ENCODE measurements at regions not wholly inside any gene's neighbourhood (a gene's known extent, or its start where the extent isn't known, plus 50 kb on each side); places are given as distances from the start of the nearest gene placed in this dataset.

- DNase-seq: no peak
- POLR2A ChIA-PET: no interaction called here
- Mint-ChIP-seq H3K9me3 (peaks cover 5% of the 10 kb centered on the region), H3K27ac (no peak overlapping the region), H3K4me3 (no peak overlapping the region), H3K27me3 (peaks cover 6% of the 10 kb centered on the region), H3K36me3 (no peaks in the 10 kb centered on the region), H3K4me1 (ENCODE audit: low read depth) (no peaks in the 10 kb centered on the region)
- intact Hi-C loops (cut with micrococcal nuclease): no loop called here
- CTCF ChIA-PET: no interaction called here
Measured at GRCh38 chr4:17218786-17219185, 293.1 kb downstream of the QDPR start.

- H3K4me1 Mint-ChIP-seq (ENCODE audit: low read depth): no peaks in the 10 kb centered on the region
- peaks cover 12% of the 10 kb centered on the region for H3K9me3 Mint-ChIP-seq
Measured at GRCh38 chr4:17206829-17207801, 304.8 kb downstream of the QDPR start.

GRCh38 chr4:17204908-17205307 lies 306.5 kb upstream of the LDB2 start:
- ChIA-PET CTCF (no interaction called here), POLR2A (no interaction called here)
- intact Hi-C loops (cut with micrococcal nuclease): no loop called here
- DNase-seq: no peak
- Mint-ChIP-seq H3K36me3 (no peaks in the 10 kb centered on the region), H3K4me1 (ENCODE audit: low read depth) (no peaks in the 10 kb centered on the region), H3K27me3 (peaks cover 22% of the 10 kb centered on the region), H3K4me3 (no peak overlapping the region), H3K27ac (no peak overlapping the region), H3K9me3 (peaks cover 12% of the 10 kb centered on the region)

More at GRCh38 chr4:17206829-17207801, 304.8 kb downstream of the QDPR start:
- Mint-ChIP-seq H3K36me3 (no peaks in the 10 kb centered on the region), H3K27me3 (peaks cover 17% of the 10 kb centered on the region), H3K27ac (no peak overlapping the region), H3K4me3 (no peak overlapping the region)
- ChIA-PET CTCF (no interaction called here), POLR2A (no interaction called here)
- DNase-seq: no peak
- intact Hi-C loops (cut with micrococcal nuclease): no loop called here

GRCh38 chr4:17203797-17204196 lies 305.4 kb upstream of the LDB2 start:
- peaks cover 22% of the 10 kb centered on the region for H3K27me3 Mint-ChIP-seq
- peaks cover 12% of the 10 kb centered on the region for H3K9me3 Mint-ChIP-seq
- intact Hi-C loops (cut with micrococcal nuclease): no loop called here
- DNase-seq: no peak
- no peaks in the 10 kb centered on the region for H3K4me1 Mint-ChIP-seq (ENCODE audit: low read depth)
- ChIA-PET CTCF (no interaction called here), POLR2A (no interaction called here)
- H3K27ac Mint-ChIP-seq: no peak overlapping the region
- H3K36me3 Mint-ChIP-seq: no peaks in the 10 kb centered on the region
- H3K4me3 Mint-ChIP-seq: no peak overlapping the region

- Mint-ChIP-seq H3K9me3 (no peaks in the 10 kb centered on the region), H3K4me3 (no peak overlapping the region), H3K36me3 (no peaks in the 10 kb centered on the region), H3K4me1 (ENCODE audit: low read depth) (no peaks in the 10 kb centered on the region), H3K27ac (no peak overlapping the region), H3K27me3 (peaks cover 5% of the 10 kb centered on the region)
- ChIA-PET CTCF (no interaction called here), POLR2A (no interaction called here)
- no peak for DNase-seq
- intact Hi-C loops (cut with micrococcal nuclease): no loop called here
Measured at GRCh38 chr4:17197070-17197469, 298.6 kb upstream of the LDB2 start.

GRCh38 chr4:17195461-17196275 lies 297.2 kb upstream of the LDB2 start:
- no peak for DNase-seq
- H3K36me3 Mint-ChIP-seq: no peaks in the 10 kb centered on the region
- H3K4me1 Mint-ChIP-seq (ENCODE audit: low read depth): no peaks in the 10 kb centered on the region
- no peak overlapping the region for H3K4me3 Mint-ChIP-seq
- ChIA-PET POLR2A (no interaction called here), CTCF (no interaction called here)
- H3K27ac Mint-ChIP-seq: no peak overlapping the region
- peaks cover 2% of the 10 kb centered on the region for H3K27me3 Mint-ChIP-seq
- intact Hi-C loops (cut with micrococcal nuclease): no loop called here
- H3K9me3 Mint-ChIP-seq: peaks cover 2% of the 10 kb centered on the region

GRCh38 chr4:17194586-17194985 lies 296.1 kb upstream of the LDB2 start:
- no peaks in the 10 kb centered on the region for H3K27me3 Mint-ChIP-seq
- no peaks in the 10 kb centered on the region for H3K4me1 Mint-ChIP-seq (ENCODE audit: low read depth)
- H3K4me3 Mint-ChIP-seq: no peak overlapping the region
- ChIA-PET POLR2A (no interaction called here), CTCF (interaction anchor here (0.7 kb wide), 1 partner anchor 903 kb away, joined by 4 read pairs; no protein-coding TSS in a partner anchor)
- DNase-seq: no peak
- peaks cover 8% of the 10 kb centered on the region for H3K9me3 Mint-ChIP-seq
- no peaks in the 10 kb centered on the region for H3K36me3 Mint-ChIP-seq
- no peak overlapping the region for H3K27ac Mint-ChIP-seq
- intact Hi-C loops (cut with micrococcal nuclease): no loop called here

- Mint-ChIP-seq H3K27me3 (peaks cover 12% of the 10 kb centered on the region), H3K4me1 (ENCODE audit: low read depth) (no peaks in the 10 kb centered on the region), H3K27ac (no peak overlapping the region), H3K36me3 (no peaks in the 10 kb centered on the region), H3K4me3 (no peak overlapping the region), H3K9me3 (peaks cover 8% of the 10 kb centered on the region)
- POLR2A ChIA-PET: no interaction called here
- no peak for DNase-seq
- CTCF ChIA-PET: no interaction called here
- intact Hi-C loops (cut with micrococcal nuclease): no loop called here
Measured at GRCh38 chr4:17189759-17190158, 291.3 kb upstream of the LDB2 start.

GRCh38 chr4:17189401-17189720 lies 290.9 kb upstream of the LDB2 start:
- no peaks in the 10 kb centered on the region for H3K4me1 Mint-ChIP-seq (ENCODE audit: low read depth)

GRCh38 chr4:17188547-17189400 lies 290.3 kb upstream of the LDB2 start:
- H3K9me3 Mint-ChIP-seq: peaks cover 8% of the 10 kb centered on the region
- intact Hi-C loops (cut with micrococcal nuclease): no loop called here
- peaks cover 12% of the 10 kb centered on the region for H3K27me3 Mint-ChIP-seq
- POLR2A ChIA-PET: no interaction called here
- H3K36me3 Mint-ChIP-seq: no peaks in the 10 kb centered on the region
- no peak overlapping the region for H3K4me3 Mint-ChIP-seq
- no peak for DNase-seq
- CTCF ChIA-PET: no interaction called here
- no peak overlapping the region for H3K27ac Mint-ChIP-seq
- H3K4me1 Mint-ChIP-seq (ENCODE audit: low read depth): no peaks in the 10 kb centered on the region

More at GRCh38 chr4:17189401-17189720, 290.9 kb upstream of the LDB2 start:
- Mint-ChIP-seq H3K4me3 (no peak overlapping the region), H3K36me3 (no peaks in the 10 kb centered on the region), H3K27me3 (peaks cover 12% of the 10 kb centered on the region), H3K27ac (no peak overlapping the region), H3K9me3 (peaks cover 8% of the 10 kb centered on the region)
- CTCF ChIA-PET: no interaction called here
- DNase-seq: no peak
- POLR2A ChIA-PET: no interaction called here
- intact Hi-C loops (cut with micrococcal nuclease): no loop called here

- Mint-ChIP-seq H3K36me3 (no peaks in the 10 kb centered on the region), H3K4me1 (ENCODE audit: low read depth) (no peaks in the 10 kb centered on the region), H3K27me3 (peaks cover 12% of the 10 kb centered on the region), H3K4me3 (no peak overlapping the region), H3K27ac (no peak overlapping the region), H3K9me3 (peaks cover 8% of the 10 kb centered on the region)
- CTCF ChIA-PET: no interaction called here
- POLR2A ChIA-PET: no interaction called here
- DNase-seq: no peak
- intact Hi-C loops (cut with micrococcal nuclease): no loop called here
Measured at GRCh38 chr4:17188125-17188524, 289.7 kb upstream of the LDB2 start.

- H3K27me3 Mint-ChIP-seq: peaks cover 14% of the 10 kb centered on the region
- no peak overlapping the region for H3K27ac Mint-ChIP-seq
- CTCF ChIA-PET: no interaction called here
- DNase-seq: no peak
- no peak overlapping the region for H3K4me3 Mint-ChIP-seq
- POLR2A ChIA-PET: no interaction called here
- H3K9me3 Mint-ChIP-seq: peaks cover 8% of the 10 kb centered on the region
- intact Hi-C loops (cut with micrococcal nuclease): no loop called here
- no peaks in the 10 kb centered on the region for H3K4me1 Mint-ChIP-seq (ENCODE audit: low read depth)
- no peaks in the 10 kb centered on the region for H3K36me3 Mint-ChIP-seq
Measured at GRCh38 chr4:17187003-17187402, 288.6 kb upstream of the LDB2 start.
